ENCODE measurements at regions not wholly inside any gene's neighbourhood (a gene's known extent, or its start where the extent isn't known, plus 50 kb on each side); places are given as distances from the start of the nearest gene placed in this dataset.

- TF ChIP-seq CTCF (IDR thresholded peaks at IDR 0.05; ENCODE audit: low read depth, low read length, poor library complexity, severe bottlenecking) (no peak), EZH2phosphoT487 (IDR thresholded peaks at IDR 0.05; ENCODE audit: borderline replicate concordance, low read length) (no peak)
These were observed 866.0 kb downstream of the MCTP2 start for GRCh38 chr15:95097361-95097760.

Data from DOHH2 (cell line).